Keratinocyte (primary cell): ENCODE measurements at regions not wholly inside any gene's neighbourhood (a gene's known extent, or its start where the extent isn't known, plus 50 kb on each side); places are given as distances from the start of the nearest gene placed in this dataset.

Experiments
- DNase-seq: peaks from one replicate; pipeline ENCODE4 v3.0.0-alpha.2; 2011; ENCODE audit warnings: low read depth, missing footprints, low spot score
- FAIRE-seq: peaks from 2 replicates; lab custom pipeline; 2011; peaks lifted over from hg19 to GRCh38; lab: Jason Lieb, UNC
- H2AFZ ChIP-seq: 2 replicates; pipeline ENCODE4 v1.6.0; 2012; ENCODE audit warnings: low read length, control low read depth, inconsistent platforms; ENCODE audit not compliant: control insufficient read depth
- H3K27ac ChIP-seq: 2 replicates; pipeline ENCODE4 v1.5.1; 2011; ENCODE audit warnings: low read length; ENCODE audit not compliant: control insufficient read depth, insufficient read depth
- H3K27me3 ChIP-seq: 3 replicates; pipeline ENCODE4 v1.6.0; 2011; ENCODE audit warnings: low read length; ENCODE audit not compliant: control insufficient read depth, insufficient read depth; ENCODE audit errors: extremely low read depth
- H3K36me3 ChIP-seq, 2 experiments: 2 replicates in 1 of 2; 3 replicates in 1 of 2; pipeline ENCODE4 v1.5.1; 2011; ENCODE audit warnings: low read length in 2 of 2, mild to moderate bottlenecking in 1 of 2; ENCODE audit not compliant: control insufficient read depth in 2 of 2, insufficient read depth in 2 of 2; ENCODE audit errors: extremely low read depth in 1 of 2
- H3K4me1 ChIP-seq: 3 replicates; pipeline ENCODE4 v1.5.1; 2011; ENCODE audit warnings: low read length; ENCODE audit not compliant: control insufficient read depth, insufficient read depth; ENCODE audit errors: extremely low read depth
- H3K4me2 ChIP-seq: 3 replicates; pipeline ENCODE4 v1.6.0; 2011; ENCODE audit warnings: low read depth, low read length; ENCODE audit not compliant: control insufficient read depth, insufficient read depth; ENCODE audit errors: extremely low read depth
- H3K4me3 ChIP-seq, 3 experiments: fragments of 200-600 bp in 1 of 3; sonication (generic) in 1 of 3; 2 replicates in 2 of 3; 3 replicates in 1 of 3; pipeline ENCODE4 v1.5.1; 2011 to 2016; ENCODE audit warnings: low read length in 3 of 3, mild to moderate bottlenecking in 3 of 3, control low read depth in 2 of 3, inconsistent platforms in 1 of 3, low read depth in 1 of 3, mixed read lengths in 1 of 3, mixed run types in 1 of 3, moderate library complexity in 1 of 3; ENCODE audit not compliant: control insufficient read depth in 2 of 3, insufficient read depth in 2 of 3; ENCODE audit errors: extremely low read depth in 1 of 3
- H3K79me2 ChIP-seq: 2 replicates; pipeline ENCODE4 v1.6.0; 2012; ENCODE audit warnings: low read length; ENCODE audit not compliant: control insufficient read depth, insufficient read depth
- H3K9ac ChIP-seq: 3 replicates; pipeline ENCODE4 v1.6.0; 2011; ENCODE audit warnings: low read length; ENCODE audit not compliant: control insufficient read depth, insufficient read depth; ENCODE audit errors: extremely low read depth
- H3K9me1 ChIP-seq: 3 replicates; pipeline ENCODE4 v1.6.0; 2011; ENCODE audit warnings: low read length; ENCODE audit not compliant: control insufficient read depth, insufficient read depth; ENCODE audit errors: extremely low read depth
- H3K9me3 ChIP-seq: 2 replicates; pipeline ENCODE4 v1.5.1; 2012; ENCODE audit warnings: low read depth, low read length; ENCODE audit not compliant: control insufficient read depth
- H4K20me1 ChIP-seq: 3 replicates; pipeline ENCODE4 v1.6.0; 2011; ENCODE audit warnings: low read length; ENCODE audit not compliant: control insufficient read depth, insufficient read depth; ENCODE audit errors: extremely low read depth
- EZH2 ChIP-seq: IDR thresholded peaks from one replicate; pipeline ENCODE4 v1.6.1; 2012; ENCODE audit warnings: inconsistent platforms, mild to moderate bottlenecking, low read length, moderate library complexity
- dilution Hi-C: fragments of 300-500 bp; cut with MboI; formaldehyde crosslinking; loops from one replicate; pipeline ENCODE4 v1.7.0; 2020; ENCODE audit warnings: low sequenced_read_pairs; ENCODE audit not compliant: extremely low pct_ligation_motif_present
- TF ChIP-seq, protein P1 (sequence below), 3 experiments: IDR thresholded peaks in 1 of 3; conservative IDR thresholded peaks in 1 of 3; optimal IDR thresholded peaks in 1 of 3; 2 replicates in 2 of 3; 3 replicates in 1 of 3; pipeline versions ENCODE3 to v1.5.1; 2011; ENCODE audit warnings: low read length in 3 of 3, mild to moderate bottlenecking in 3 of 3, moderate library complexity in 2 of 3, control low read depth in 1 of 3, inconsistent platforms in 1 of 3; ENCODE audit not compliant: insufficient read depth in 2 of 3; ENCODE audit errors: extremely low read depth in 1 of 3

- Histone ChIP-seq H3K9ac (no peak overlapping the region), H3K9me1 (no peaks in the 10 kb centered on the region), H2AFZ (no peak overlapping the region), H3K4me2 (no peak overlapping the region), H3K36me3 (no peaks in the 10 kb centered on the region), H3K27ac (no peak overlapping the region), H4K20me1 (no peaks in the 10 kb centered on the region), H3K79me2 (no peaks in the 10 kb centered on the region), H3K4me3 (no peak overlapping the region), H3K9me3 (no peaks in the 10 kb centered on the region), H3K27me3 (peaks cover 5% of the 10 kb centered on the region), H3K4me1 (no peaks in the 10 kb centered on the region)
- TF ChIP-seq EZH2: no peak
- TF ChIP-seq, protein P1, sequence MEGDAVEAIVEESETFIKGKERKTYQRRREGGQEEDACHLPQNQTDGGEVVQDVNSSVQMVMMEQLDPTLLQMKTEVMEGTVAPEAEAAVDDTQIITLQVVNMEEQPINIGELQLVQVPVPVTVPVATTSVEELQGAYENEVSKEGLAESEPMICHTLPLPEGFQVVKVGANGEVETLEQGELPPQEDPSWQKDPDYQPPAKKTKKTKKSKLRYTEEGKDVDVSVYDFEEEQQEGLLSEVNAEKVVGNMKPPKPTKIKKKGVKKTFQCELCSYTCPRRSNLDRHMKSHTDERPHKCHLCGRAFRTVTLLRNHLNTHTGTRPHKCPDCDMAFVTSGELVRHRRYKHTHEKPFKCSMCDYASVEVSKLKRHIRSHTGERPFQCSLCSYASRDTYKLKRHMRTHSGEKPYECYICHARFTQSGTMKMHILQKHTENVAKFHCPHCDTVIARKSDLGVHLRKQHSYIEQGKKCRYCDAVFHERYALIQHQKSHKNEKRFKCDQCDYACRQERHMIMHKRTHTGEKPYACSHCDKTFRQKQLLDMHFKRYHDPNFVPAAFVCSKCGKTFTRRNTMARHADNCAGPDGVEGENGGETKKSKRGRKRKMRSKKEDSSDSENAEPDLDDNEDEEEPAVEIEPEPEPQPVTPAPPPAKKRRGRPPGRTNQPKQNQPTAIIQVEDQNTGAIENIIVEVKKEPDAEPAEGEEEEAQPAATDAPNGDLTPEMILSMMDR (optimal IDR thresholded peaks at IDR 0.05 in 1 of 3, IDR thresholded peaks at IDR 0.05 in 1 of 3, conservative IDR thresholded peaks at IDR 0.05 in 1 of 3; ENCODE audit: extremely low read depth in 1 of 3, insufficient read depth in 2 of 3, low read length in 3 of 3): no peak
- FAIRE-seq (no peak), DNase-seq (no peak)
- dilution Hi-C loops: no loop called here
These were observed 430.4 kb upstream of the RUNX1 start for GRCh38 chr21:35479529-35479928.

GRCh38 chr21:35479065-35479448, 430.0 kb upstream of the RUNX1 start:
- H3K4me3 ChIP-seq: no peak overlapping the region
- DNase-seq (no peak), FAIRE-seq (no peak)
- dilution Hi-C loops: no loop called here
- H3K9me3 ChIP-seq: no peaks in the 10 kb centered on the region
- peaks cover 5% of the 10 kb centered on the region for H3K27me3 ChIP-seq
- TF ChIP-seq EZH2: no peak
- TF ChIP-seq, protein P1 (optimal IDR thresholded peaks at IDR 0.05 in 1 of 3, IDR thresholded peaks at IDR 0.05 in 1 of 3, conservative IDR thresholded peaks at IDR 0.05 in 1 of 3; ENCODE audit: extremely low read depth in 1 of 3, insufficient read depth in 2 of 3, low read length in 3 of 3): no peak
- no peak overlapping the region for H3K9ac ChIP-seq
- H3K36me3 ChIP-seq: no peaks in the 10 kb centered on the region
- H3K27ac ChIP-seq: no peak overlapping the region
- H2AFZ ChIP-seq: no peak overlapping the region
- H3K79me2 ChIP-seq: no peaks in the 10 kb centered on the region
- no peak overlapping the region for H3K4me2 ChIP-seq
- no peaks in the 10 kb centered on the region for H4K20me1 ChIP-seq
- H3K4me1 ChIP-seq: no peaks in the 10 kb centered on the region
- H3K9me1 ChIP-seq: no peaks in the 10 kb centered on the region
